ENCODE measurements at regions not wholly inside any gene's neighbourhood (a gene's known extent, or its start where the extent isn't known, plus 50 kb on each side); places are given as distances from the start of the nearest gene placed in this dataset.
"Not testable (repeated sequence)": the region's sequence is repeated elsewhere in the genome, so short reads cannot be mapped to it uniquely, and the experiment has no call there.

DNA sequence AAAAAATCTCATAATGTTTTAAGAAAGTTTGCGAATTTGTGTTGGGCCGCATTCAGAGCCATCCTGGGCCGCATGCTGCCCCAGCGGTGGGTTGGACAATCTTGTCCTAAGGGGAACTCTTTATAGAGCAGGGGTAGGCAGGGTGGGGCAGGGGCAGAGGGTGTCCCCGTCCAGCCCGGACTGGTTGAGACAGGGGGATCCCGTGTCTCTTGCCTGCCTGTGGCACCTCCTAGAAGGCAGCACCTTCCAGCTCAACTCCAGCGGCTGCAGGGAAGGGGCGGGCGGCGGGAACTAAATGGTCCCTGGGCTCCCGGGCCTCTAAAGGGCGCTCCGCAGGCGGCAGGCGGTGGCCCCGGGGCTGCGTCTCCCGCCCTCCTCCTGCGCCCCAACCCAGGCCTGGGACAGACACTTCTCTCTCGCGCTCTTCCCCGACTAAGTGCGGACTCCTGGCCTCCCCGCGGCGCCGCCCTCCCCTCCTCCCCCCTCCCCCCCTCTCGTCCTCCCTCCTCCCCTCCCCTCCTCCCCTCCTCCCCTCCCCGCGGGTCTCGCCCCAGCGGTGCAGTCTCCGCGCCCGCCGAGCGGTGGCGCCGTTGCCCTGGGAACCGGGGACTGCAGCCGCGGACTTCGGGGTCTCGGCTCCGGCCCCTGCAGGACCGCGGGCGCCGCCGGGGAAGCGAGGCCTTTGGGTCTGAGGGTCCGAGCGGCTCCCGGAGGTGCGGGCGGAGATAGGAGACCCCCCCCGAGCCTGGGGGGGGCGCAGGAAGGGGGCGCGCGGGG lies 132.6 kb downstream of the MRPL36 start:
- no peak for DNase-seq

DNA sequence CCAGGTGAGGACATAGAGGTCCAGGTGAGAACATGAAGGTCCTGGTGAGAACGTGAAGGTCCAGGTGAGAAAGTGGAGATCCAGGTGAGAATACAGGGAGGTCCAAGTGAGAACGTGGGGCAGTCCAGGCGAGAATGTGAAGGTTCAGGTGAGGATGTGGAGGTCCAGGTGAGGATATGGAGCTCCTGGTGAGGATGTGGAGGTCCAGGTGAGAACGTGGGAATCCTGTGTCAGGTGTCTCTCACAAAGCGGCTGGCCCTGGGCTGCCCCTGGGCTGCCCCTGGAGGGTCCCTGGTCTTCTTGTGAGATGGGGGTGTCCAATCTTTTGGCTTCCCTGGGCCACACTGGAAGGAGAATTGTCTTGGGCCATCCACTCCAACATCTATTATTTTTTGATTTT lies 133.4 kb downstream of the MRPL36 start:
- no peak for DNase-seq

DNA sequence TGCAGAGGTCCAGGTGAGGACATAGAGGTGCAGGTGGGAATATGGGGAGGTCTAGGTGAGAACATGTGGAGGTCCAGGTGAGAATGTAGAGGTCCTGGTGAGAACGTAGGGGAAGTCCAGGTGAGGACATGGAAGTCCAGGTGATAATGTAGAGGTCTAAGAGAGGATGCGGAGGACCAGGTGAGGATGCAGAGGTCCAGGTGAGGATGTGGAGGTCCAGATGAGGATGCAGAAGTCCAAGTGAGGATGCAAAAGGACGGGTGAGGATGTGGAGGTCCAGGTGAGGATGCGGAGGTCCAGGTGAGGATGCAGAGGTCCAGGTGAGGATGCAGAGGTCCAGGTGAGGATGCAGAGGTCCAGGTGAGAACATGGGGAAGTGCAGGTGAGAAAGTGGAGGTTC lies 133.8 kb downstream of the MRPL36 start:
- DNase-seq, result no peak

DNA sequence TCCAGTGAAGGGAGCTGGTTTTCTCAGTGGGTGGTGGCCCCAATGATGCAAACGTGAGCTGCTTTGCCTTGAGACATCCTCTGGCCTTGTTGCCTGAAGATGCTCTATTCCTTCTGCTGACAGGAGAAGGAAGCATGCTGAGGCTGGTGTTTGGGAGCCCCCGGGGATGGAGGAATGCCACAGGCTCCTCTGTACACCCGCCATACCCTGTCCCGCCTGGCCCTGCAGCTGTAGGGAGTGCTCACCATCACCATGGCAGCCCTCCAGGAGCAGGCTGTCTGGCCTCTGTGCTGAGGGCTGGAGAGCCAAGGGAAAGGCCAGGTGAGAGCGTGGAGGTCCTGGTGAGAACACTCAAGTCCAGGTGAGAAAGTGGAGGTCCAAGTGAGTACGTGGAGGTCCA lies 134.4 kb downstream of the MRPL36 start:
- no peak for DNase-seq

DNA sequence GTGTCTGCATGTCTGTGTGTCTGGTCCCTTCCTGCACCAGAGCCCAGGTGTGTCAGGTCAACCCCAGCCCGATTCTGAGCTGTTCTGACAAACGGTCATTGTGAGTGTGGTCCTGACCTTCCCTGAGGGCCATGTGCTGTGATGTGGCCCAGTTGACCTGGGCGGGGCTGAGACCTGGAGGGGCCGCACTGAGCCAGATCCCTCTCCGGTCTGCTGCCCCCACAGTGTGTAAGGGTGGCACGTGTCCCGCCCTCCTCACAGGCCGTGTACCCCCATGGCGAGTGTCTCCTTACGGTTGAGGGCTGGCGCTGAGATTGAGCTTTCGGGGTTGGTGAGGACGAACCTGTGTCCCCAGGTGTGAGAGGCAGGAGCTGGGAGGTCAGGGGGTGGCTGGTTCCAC lies 136.5 kb downstream of the MRPL36 start:
- no peak for DNase-seq

DNA sequence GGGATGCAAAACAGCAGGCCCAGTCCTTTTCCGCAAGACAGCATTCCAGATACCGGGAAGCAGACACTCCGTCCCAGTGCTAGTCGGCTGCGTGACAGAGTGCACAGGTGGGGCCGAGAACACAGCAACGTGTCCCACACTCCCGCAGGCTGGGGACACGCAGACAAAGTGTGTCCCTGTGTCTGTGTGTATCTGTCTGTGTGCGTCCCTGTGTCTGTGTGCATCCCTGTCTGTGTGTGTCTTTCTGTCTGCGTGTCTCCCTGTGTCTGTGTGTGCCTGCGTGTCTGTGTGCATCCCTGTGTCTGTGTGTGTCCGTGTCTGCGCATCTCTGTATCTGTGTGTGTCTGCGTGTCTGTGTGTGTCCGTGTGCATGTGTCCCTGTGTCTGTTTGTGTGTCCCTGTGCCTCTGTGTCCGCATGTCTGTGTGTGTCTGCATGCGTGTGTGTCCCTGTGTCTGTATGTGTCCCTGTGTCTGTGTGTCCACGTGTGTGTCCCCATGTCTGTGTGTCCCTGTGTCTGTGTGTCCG lies 137.0 kb downstream of the MRPL36 start:
- DNase-seq, result no peak

DNA sequence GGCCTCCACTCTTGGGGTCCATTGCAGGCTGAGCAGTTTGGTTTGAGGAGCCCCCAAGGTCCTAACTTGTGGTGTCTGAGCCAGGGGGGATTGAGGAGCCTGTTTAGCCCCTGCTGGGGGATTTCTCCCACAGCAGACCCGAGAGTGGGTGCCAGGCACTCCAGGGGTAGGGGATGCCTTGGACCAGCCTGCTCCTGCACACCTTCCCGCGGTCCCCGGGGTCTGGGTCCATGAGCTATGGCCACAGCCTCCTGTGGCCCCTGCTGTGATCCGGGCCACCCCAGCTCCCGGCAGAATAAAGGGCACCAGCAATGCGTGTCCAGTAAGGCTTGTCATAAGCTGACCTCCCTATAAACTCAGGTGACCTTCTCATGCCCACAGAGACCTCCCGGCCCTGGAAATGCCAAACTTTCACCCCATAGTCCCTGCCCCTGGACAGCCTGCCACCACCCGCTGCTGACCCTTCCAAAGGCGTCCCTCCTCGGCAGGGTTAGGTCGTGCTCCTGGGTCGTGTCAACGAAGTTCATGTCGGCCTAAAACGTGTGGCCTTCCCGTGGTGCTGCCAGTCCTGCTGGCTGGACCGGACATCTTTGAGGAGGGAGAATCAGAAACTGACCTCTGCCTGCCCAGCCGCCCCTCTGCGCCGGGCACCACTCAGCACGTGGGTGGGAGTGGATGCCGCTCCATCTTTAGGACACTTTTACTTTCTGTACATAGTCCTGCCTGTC lies 137.6 kb downstream of the MRPL36 start:
- no peak for DNase-seq

DNA sequence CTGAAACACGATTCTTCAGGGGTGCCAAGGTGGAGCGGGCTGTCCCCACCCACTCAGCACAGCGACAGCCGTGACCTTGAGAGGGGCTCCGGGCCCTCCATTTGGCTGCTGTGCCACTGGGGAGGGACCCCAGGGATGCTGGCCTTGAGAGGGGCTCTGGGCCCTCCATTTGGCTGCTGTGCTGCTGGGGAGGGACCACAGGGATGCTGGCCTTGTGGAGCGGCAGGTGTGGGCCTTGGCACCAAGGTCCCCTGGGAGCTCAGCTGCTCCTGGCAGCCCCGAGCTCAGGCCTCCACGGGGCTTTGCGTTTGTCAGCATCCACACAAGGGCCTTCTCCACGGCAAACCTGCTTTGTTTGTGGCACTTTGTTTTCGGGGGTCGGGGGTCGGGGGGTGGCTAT lies 137.6 kb upstream of the LPCAT1 start:
- no peak for DNase-seq

DNA sequence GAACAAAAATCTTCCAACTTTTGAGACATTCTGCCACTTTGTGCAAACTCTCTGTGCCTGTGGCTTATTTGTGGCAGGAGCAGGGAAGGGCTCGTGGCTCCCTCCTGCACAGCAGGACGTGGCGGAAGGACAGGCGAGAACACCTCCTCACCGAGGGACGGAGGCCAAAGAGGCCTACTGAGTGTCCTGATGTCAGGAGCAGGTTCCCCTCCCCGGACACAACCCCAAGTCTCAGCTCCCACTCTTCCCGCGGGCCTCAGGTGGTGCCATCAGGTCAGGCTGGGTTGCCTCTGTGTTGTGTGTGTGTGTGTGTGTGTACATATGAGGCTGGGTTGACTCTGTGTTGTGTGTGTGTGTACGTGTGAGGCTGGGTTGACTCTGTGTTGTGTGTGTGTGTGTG lies 136.8 kb upstream of the LPCAT1 start:
- DNase-seq, result no peak

DNA sequence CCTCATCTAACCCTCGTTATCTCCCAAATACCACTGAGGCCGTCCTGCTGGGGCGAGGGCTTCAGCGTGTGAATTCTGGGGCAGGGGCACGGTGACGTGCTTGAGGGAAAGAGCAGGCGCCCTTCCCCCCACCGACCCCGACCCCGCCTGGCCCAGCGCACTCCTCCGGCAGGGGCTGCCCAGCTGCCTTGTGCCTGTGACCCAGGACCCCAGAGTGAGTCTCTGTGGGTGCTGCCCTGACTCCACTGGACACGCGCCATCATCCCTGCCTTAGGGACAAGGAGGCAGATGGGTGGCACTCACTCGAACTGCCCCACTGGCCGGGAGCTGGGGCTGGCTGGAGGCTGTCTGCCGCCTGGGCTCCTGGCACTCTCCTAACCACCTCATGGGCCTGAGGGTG lies 136.2 kb upstream of the LPCAT1 start:
- no peak for DNase-seq

DNA sequence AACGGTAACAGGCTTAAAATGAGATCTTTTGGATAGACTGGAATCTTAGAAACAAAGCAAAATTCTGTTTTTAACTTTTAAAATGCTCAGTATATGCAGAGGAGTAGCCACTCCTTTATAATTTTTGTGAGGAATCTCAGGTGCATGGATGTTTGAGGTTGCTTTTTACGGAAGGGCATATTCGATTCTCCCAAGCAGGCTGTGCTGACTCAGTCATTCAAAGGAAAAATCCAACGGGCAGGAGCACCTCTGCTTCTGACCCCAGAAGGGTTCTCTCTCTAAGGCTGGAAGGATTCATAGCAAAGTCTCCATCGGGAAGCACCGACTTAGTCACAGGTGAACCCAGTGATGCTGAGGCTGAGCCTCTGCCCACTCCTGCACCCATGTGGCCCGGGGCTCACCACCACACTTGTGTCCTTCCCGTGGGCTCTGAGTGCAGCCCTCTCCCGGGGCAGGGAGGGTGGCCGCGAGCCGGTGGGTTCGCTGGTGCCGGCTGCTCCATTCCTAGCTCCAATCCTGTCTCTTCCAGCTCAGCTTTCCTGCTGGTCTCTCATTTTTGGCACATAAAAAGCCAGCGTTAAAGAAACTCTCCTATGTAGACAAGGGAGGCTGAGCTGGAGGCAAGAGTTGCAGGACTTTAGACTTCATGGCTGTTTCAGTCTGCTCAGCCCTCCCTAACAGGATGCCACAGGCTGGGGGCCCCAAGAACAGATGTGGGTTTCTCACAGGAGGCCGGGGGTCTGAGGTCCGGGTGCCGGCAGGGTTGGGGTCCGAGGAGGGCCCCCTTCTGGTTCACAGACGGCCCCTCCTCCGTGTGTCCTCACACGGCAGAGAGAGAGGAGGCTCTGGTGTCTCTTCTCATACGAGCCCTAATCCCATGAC lies 135.6 kb upstream of the LPCAT1 start:
- no peak for DNase-seq

DNA sequence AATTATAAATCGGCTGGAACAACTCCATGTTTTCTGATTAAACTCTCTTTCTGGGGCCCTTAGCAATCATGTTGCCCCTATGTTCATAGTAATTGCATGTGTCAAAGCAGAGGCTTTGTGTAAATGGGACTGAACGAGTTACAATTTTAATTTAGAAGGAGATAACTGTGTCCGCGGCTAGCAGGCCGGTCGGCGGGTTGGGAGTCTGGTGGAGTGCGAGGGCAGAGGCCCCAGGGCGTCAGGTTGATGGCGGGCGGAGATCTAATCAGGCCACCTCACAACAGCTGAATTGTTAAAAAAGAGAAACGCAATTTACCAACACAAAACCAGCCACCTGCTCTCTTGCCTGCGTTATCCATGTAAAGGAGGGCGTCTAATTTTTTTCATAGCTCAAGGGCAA lies 134.9 kb upstream of the LPCAT1 start:
- no peak for DNase-seq

DNA sequence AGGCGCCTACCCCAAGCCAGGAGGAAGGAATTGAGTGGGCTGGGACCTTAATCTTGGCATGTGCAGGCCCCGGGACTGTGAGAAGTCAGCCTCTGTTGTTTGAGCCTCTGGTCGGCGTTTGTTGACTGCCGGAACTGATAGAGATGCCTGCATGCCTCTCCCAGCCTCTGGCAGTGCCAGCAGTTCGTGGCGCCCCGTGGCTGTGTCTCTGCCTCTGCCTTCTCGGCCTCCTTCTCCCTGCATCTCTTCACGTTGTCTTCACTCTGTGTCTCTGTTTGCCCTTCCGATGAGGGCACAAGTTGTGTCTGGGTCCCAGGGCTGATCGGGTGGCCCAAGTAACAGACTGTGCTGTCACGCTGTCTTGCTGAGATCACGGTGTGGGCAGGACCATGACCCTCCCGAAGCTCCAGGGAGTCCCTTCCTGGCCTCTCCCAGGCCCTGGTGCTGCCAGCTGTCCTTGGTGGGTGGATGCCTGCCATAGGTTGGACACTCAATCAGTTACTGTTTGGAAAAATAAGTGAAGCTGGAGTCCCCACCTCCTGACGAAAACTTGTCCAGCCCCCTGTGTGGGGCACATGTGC lies 133.5 kb upstream of the LPCAT1 start:
- no peak for DNase-seq

DNA sequence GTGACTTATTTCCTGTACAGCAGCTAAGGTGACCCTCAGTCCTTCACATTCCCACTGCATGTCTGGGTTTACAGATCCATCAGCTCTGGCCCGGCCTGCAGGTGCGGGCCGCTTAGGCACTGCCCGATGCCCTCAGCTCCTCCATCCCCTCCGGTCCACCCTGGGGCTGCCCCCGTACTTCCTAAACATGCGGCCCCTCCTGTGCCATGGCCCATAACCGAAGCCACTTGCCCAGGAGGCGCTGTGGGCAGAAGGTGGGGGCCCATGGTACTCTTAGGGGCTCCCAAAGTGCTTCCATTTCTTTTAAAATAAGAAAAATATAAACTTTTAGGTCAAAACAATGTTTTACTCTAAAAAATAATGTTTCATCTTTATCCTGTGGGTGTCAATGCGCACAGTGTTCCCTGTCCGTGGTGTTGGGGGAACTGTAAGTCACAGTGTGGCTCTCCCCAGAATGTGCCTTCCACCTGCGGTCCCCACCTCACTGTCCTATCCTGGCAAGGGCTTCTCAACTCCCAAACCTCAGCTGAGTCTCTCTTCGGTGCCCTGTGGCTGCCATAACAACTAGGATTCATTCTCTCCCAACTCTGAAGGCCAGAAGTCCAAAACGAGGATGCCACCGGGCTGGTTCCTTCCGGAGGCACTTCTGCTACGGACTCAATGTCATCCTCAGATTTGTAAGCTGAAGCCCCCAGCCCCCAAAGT lies 132.7 kb upstream of the LPCAT1 start:
- DNase-seq, result no peak

DNA sequence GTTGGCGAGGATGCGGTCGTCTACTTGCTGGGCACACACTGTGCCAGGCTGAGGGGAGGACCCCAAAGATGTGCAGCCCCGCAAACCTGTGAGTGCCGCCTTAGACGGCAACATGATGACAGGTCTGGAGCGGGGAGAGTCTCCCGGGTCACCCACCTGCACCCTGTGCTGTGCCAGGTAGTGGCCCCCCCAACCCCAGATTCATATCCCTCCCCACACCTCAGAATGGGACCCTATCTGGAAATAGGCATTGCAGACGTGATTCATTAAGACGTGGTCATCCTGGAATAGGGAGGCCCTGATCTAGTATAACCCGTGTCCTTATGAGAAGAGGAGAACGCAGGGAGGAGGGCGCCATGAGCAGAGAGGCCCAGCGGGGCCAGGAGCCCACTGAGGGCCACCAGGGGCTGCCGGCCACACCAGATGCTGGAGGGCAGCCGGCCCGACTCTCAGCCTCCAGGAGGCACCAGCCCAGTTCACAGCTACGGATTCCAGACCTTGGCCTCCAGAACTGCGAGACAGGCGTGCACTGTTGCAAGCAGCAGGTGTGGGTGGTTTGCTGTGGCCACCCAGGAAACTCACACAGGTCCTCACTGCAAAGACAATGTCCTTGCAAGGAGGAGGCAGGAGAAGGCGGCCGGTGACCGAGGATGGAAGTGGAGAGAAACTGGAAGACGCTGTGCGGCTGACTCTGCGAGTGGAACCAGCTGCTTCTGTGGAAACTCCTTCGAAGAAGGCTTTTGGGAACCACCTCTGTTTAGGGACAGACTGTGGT lies 131.9 kb upstream of the LPCAT1 start:
- no peak for DNase-seq

DNA sequence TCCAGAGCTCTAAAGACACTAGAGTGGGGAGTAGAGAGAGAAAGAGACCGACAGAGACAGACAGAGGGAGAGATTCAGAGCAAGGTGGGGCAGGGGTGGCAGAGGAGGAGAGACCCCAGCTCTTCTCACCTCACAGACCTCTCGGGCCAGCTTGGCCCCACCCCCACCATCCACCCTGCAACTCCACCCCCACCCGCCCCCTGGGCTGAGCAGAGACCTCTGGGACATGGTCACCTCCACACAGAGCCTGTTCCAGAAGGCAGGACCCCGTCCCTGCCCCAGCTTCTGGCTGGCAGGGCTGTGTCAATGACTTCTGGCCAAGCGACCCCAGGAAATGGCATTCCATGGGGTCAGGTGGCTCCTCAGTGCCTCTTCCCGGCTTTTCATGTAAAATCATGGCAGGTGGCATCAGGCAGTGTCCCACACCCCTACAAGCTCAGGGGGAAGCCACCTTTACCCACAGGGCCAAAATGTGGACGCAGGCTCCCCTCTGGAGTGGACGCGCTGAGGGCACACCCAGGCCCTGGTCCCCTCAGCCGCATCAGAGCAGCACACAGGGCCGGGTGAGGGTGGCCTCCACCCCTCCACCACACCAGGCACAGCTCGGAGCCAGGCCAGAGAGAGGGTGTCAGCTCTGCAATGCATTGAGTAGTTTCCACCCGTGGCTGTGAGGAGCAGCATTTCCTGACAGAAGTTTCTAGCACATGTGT lies 131.2 kb upstream of the LPCAT1 start:
- DNase-seq, result no peak

DNA sequence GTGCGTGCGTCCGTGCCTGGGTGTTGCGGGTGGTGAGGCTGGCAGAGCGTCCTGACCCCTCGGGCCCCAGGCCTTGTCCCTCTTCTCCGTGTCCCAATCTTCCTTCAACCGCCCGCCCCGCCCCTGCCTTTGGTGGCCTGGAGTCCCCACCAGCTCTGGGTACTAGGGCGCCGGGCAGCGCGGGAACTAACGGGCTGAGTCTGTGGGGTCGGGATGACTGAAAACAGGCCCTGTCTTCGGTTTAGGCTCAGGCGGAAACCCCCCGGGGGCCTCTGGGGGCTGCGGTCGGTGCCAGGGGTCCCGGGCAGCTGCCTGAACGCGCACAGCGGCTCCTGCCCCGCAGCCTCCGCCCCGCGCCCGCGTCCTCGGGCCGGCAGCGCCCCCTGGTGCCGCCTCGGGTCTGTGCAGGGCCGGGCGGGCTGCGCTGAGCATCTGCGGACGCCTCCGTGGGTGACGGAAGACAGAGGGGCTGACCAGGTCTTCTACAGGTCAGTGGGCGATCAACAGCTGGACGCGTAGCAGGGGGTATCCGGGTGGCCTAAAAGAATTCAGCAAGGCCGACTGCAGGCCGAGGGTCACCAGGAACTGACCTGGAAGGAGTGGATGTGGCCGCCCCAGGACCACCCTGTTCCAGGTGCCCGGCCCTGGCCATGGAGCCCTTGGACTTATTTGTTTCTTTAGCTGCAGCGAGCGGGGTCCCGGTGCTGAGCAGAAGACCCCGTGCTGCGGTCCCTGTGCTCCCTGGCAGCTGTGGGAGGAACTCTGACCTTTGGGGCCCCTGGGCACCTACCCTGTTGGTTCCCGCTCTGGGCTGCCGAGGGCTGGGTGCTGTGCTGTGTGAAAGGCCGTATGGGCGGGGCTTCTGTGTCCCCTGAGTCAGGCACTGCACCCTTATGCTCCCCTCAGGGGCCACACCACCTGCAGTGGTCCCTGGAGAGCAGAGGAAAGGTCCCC lies 130.2 kb upstream of the LPCAT1 start:
- DNase-seq, result not testable (repeated sequence)

DNA sequence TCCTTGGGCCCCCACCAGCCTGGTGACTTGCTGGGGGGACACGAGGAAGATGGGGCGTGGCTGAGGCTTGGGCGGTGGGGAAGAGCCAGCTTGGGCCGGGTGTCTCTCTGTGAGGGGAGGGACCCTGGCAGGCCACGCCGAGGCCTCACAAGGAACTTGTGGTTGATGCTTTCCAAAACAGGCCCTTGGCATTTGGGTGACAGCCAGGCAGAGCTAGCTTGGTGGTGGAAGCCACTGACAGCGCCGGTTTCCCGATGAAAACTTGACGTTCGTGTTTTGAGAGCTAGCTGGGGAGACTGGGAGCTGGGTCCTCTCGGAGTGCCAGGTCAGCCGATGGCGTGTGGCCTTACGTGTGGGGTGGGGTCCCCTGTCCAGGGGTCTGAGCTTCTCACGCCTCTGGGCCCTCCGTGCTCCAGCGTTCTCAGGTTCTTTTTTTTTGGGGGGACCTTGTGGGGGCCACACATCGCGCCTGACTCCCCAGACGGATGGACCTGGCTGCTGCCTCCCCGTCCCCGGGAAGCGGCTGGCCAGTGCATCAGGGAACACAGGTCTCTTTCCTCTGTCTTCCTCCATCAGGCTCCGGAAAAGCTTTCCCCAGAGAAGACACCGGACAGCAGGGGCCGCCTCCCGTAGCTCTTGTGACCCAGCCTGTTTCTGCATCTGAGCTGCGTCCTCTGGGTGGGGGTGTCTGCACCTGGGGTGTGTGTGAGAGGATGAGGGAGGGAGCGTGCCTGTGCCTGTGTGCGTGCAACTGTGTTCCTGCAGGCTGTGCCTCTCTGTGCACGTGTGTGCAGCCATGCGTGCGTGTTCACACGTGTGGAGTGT lies 129.3 kb upstream of the LPCAT1 start:
- no peak for DNase-seq
